SK-MEL-5 (cell line): ENCODE measurements at regions not wholly inside any gene's neighbourhood (a gene's known extent, or its start where the extent isn't known, plus 50 kb on each side); places are given as distances from the start of the nearest gene placed in this dataset.
"Not testable (repeated sequence)": the region's sequence is repeated elsewhere in the genome, so short reads cannot be mapped to it uniquely, and the experiment has no call there.

ENCODE experiments used
- DNase-seq: peaks from one replicate; pipeline ENCODE4 v3.0.0-alpha.2; 2016; ENCODE audit warnings: low read depth, low spot score
- in situ Hi-C: cut with HindIII; loops from 2 replicates; pipeline ENCODE4 v1.10.0; 2016; ENCODE audit warnings: low sequenced_read_pairs, high pct_unique_total_duplicates, low pct_unique_long_range_greater_than_20kb

GRCh38 chr4:138344054-138344453 is 101.9 kb upstream of the SLC7A11 start:
- no peak for DNase-seq
- in situ Hi-C loops = no loop called here

- in situ Hi-C loops = no loop called here
- no peak for DNase-seq
These were observed 99.7 kb upstream of the SLC7A11 start for GRCh38 chr4:138341739-138342415.

- DNase-seq = no peak
- in situ Hi-C loops = no loop called here
These were observed 96.7 kb upstream of the SLC7A11 start for GRCh38 chr4:138338840-138339239.

- in situ Hi-C loops, DNase-seq: not testable (repeated sequence)
These were observed 96.1 kb upstream of the SLC7A11 start for GRCh38 chr4:138338222-138338621.

- in situ Hi-C loops = no loop called here
- DNase-seq = no peak
These were observed 92.3 kb upstream of the SLC7A11 start for GRCh38 chr4:138334346-138335016.

GRCh38 chr4:138332415-138332814 is 90.3 kb upstream of the SLC7A11 start:
- DNase-seq, in situ Hi-C loops: not testable (repeated sequence)

- DNase-seq = no peak
- in situ Hi-C loops = no loop called here
These were observed 88.4 kb upstream of the SLC7A11 start for GRCh38 chr4:138330531-138330930.

- no peak for DNase-seq
- in situ Hi-C loops = no loop called here
These were observed 87.4 kb upstream of the SLC7A11 start for GRCh38 chr4:138329506-138330070.

GRCh38 chr4:138327338-138327737 is 85.2 kb upstream of the SLC7A11 start:
- no peak for DNase-seq
- in situ Hi-C loops = no loop called here

- DNase-seq = no peak
- in situ Hi-C loops = no loop called here
These were observed 78.7 kb upstream of the SLC7A11 start for GRCh38 chr4:138320831-138321230.

GRCh38 chr4:138320030-138320429 is 77.9 kb upstream of the SLC7A11 start:
- in situ Hi-C loops = no loop called here
- DNase-seq = no peak

- in situ Hi-C loops = no loop called here
- DNase-seq = no peak
These were observed 75.1 kb upstream of the SLC7A11 start for GRCh38 chr4:138317175-138317748.

GRCh38 chr4:138312536-138312911 is 70.4 kb upstream of the SLC7A11 start:
- in situ Hi-C loops = no loop called here
- DNase-seq = no peak

GRCh38 chr4:138311771-138312535 is 69.8 kb upstream of the SLC7A11 start:
- DNase-seq = no peak
- in situ Hi-C loops = no loop called here

GRCh38 chr4:138310991-138311390 is 68.8 kb upstream of the SLC7A11 start:
- no peak for DNase-seq
- in situ Hi-C loops = no loop called here

GRCh38 chr4:138310498-138310897 is 68.3 kb upstream of the SLC7A11 start:
- no peak for DNase-seq
- in situ Hi-C loops = no loop called here

- peak; percentile 95 for DNase-seq
- in situ Hi-C loops = no loop called here
These were observed 66.2 kb upstream of the SLC7A11 start for GRCh38 chr4:138308356-138308755.

- in situ Hi-C loops = no loop called here
- no peak for DNase-seq
These were observed 65.2 kb upstream of the SLC7A11 start for GRCh38 chr4:138307319-138307718.
